Retinal pigment epithelial cell (primary cell): ENCODE measurements at regions not wholly inside any gene's neighbourhood (a gene's known extent, or its start where the extent isn't known, plus 50 kb on each side); places are given as distances from the start of the nearest gene placed in this dataset.

Experiments
- DNase-seq: peaks from one replicate; pipeline ENCODE4 v3.0.0-alpha.2; 2010; ENCODE audit warnings: low read depth
- H3K4me3 ChIP-seq: 2 replicates; pipeline ENCODE4 v1.5.1; 2011; ENCODE audit warnings: mild to moderate bottlenecking, low read length, control low read depth, moderate library complexity
- CTCF ChIP-seq: conservative IDR thresholded peaks from 2 replicates; pipeline ENCODE4 v1.5.1; 2011; ENCODE audit warnings: low read depth, low read length, control low read depth, inconsistent platforms

- DNase-seq: no peak
- TF ChIP-seq CTCF: no peak
- no peak overlapping the region for H3K4me3 ChIP-seq
These were observed 88.2 kb upstream of the CAMK2D start for GRCh38 chr4:113849771-113850170.

GRCh38 chr4:113847710-113848109 is 86.2 kb upstream of the CAMK2D start:
- no peak for TF ChIP-seq CTCF
- DNase-seq: no peak
- no peak overlapping the region for H3K4me3 ChIP-seq

- no peak for DNase-seq
- H3K4me3 ChIP-seq: no peak overlapping the region
- TF ChIP-seq CTCF: no peak
These were observed 84.9 kb upstream of the CAMK2D start for GRCh38 chr4:113846433-113846832.

- TF ChIP-seq CTCF: no peak
- H3K4me3 ChIP-seq: no peak overlapping the region
- no peak for DNase-seq
These were observed 83.6 kb upstream of the CAMK2D start for GRCh38 chr4:113845138-113845537.

GRCh38 chr4:113844369-113844768 is 82.8 kb upstream of the CAMK2D start:
- no peak for DNase-seq
- no peak overlapping the region for H3K4me3 ChIP-seq
- no peak for TF ChIP-seq CTCF

- no peak for TF ChIP-seq CTCF
- no peak overlapping the region for H3K4me3 ChIP-seq
- DNase-seq: no peak
These were observed 79.3 kb upstream of the CAMK2D start for GRCh38 chr4:113840861-113841260.

GRCh38 chr4:113838460-113838859 is 76.9 kb upstream of the CAMK2D start:
- no peak for TF ChIP-seq CTCF
- no peak for DNase-seq
- H3K4me3 ChIP-seq: no peak overlapping the region
